ENCODE measurements at regions not wholly inside any gene's neighbourhood (a gene's known extent, or its start where the extent isn't known, plus 50 kb on each side); places are given as distances from the start of the nearest gene placed in this dataset.
A peak's percentile ranks its signal among the peaks of the same experiment; 100 is the strongest.
"Not testable (repeated sequence)": the region's sequence is repeated elsewhere in the genome, so short reads cannot be mapped to it uniquely, and the experiment has no call there.

DNA sequence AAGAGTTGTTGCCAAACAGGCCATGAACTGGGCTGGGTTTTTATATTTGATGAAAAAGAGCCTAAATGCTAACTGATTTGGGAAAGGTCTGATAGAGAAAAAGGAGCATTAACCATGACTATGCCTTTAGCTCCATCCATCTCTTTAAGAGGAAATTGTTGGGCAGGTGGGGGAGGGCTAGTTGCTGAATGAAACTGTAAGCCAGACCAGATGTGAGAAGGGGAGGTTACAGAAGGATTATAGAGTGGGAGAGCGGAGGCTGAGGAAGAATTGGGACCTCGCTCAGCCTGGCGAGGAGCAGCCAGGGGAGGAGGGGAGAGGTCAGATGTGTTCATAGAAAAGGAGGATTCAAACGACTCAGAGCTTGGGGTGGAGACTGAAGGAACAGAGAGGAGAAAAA is 74.9 kb upstream of the OTUD4 start:
- DNase-seq (ENCODE audit: low read depth in 4 of 4, low spot score in 2 of 4) = not testable (repeated sequence)

- DNase-seq (ENCODE audit: low read depth in 4 of 4, low spot score in 2 of 4) = no peak
These were observed 71.8 kb upstream of the OTUD4 start for GRCh38 chr4:145252190-145252589.

- no peak for DNase-seq (ENCODE audit: low read depth in 4 of 4, low spot score in 2 of 4)
These were observed 71.0 kb upstream of the OTUD4 start for GRCh38 chr4:145251391-145251790.

- no peak for DNase-seq (ENCODE audit: low read depth in 4 of 4, low spot score in 2 of 4)
These were observed 68.6 kb upstream of the OTUD4 start for GRCh38 chr4:145248971-145249370.

GRCh38 chr4:145248502-145248901 is 68.1 kb upstream of the OTUD4 start:
- no peak for DNase-seq (ENCODE audit: low read depth in 4 of 4, low spot score in 2 of 4)

- peak; percentile 36 to 65 (median 45) for DNase-seq (ENCODE audit: low read depth in 4 of 4, low spot score in 2 of 4)
These were observed 53.8 kb upstream of the OTUD4 start for GRCh38 chr4:145234091-145234706.

GRCh38 chr4:145231906-145232700 is 51.7 kb upstream of the OTUD4 start:
- no peak for DNase-seq (ENCODE audit: low read depth in 4 of 4, low spot score in 2 of 4)

DNA sequence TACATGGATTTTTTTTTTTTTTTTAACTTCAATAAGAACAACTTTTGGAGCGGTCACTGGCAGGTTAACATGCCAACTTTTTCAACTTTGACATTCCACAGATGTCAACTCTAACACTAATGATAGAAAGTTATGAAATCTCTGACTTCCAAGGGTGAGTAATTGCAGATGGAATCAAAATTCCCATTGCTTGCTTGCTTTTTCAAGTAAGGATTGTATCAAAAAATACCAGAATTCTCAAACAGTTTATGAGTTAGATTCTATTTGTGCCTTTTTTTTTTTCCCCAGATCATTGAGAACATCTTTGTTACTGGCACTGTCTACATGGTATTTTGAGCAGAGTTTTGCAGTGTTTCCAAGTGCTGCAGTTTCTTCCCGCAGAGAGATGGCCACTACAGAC is 50.3 kb upstream of the OTUD4 start:
- DNase-seq (ENCODE audit: low read depth in 4 of 4, low spot score in 2 of 4) = no peak

All from left renal cortex interstitium (tissue), 4 donors.